Skeletal muscle tissue (tissue), 3 donors: ENCODE measurements at regions not wholly inside any gene's neighbourhood (a gene's known extent, or its start where the extent isn't known, plus 50 kb on each side); places are given as distances from the start of the nearest gene placed in this dataset.

Experiments
- H3K27ac ChIP-seq: one replicate; pipeline ENCODE4 v1.7.0; 2013; ENCODE audit warnings: mild to moderate bottlenecking, low read depth, low read length, inconsistent platforms
- H3K27me3 ChIP-seq, 3 donors: one replicate each; pipeline ENCODE4 v1.7.0; 2013; ENCODE audit warnings: low read length in 3 of 3; ENCODE audit not compliant: control insufficient read depth in 3 of 3, insufficient read depth in 3 of 3
- H3K36me3 ChIP-seq, 3 donors: one replicate each; pipeline ENCODE4 v1.7.0; 2013; ENCODE audit warnings: low read length in 3 of 3; ENCODE audit not compliant: control insufficient read depth in 3 of 3, insufficient read depth in 3 of 3
- H3K4me1 ChIP-seq, 3 donors: one replicate each; pipeline ENCODE4 v1.7.0; 2013; ENCODE audit warnings: low read length in 3 of 3, mild to moderate bottlenecking in 3 of 3; ENCODE audit not compliant: control insufficient read depth in 3 of 3, insufficient read depth in 3 of 3
- H3K4me3 ChIP-seq, 3 donors: one replicate each; pipeline ENCODE4 v1.7.0; 2013; ENCODE audit warnings: low read length in 3 of 3
- H3K9ac ChIP-seq, 3 donors: one replicate each; pipeline ENCODE4 v1.7.0; 2013; ENCODE audit warnings: low read length in 3 of 3, mild to moderate bottlenecking in 3 of 3, moderate library complexity in 2 of 3, low read depth in 1 of 3
- H3K9me3 ChIP-seq, 3 donors: one replicate each; pipeline ENCODE4 v1.7.0; 2013; ENCODE audit warnings: low read length in 3 of 3; ENCODE audit not compliant: control insufficient read depth in 3 of 3
- donor health status: Osteomylitis.

- H3K4me3 ChIP-seq = no peak overlapping the region
Observed at GRCh38 chr3:5290915-5291314, 103.4 kb downstream of the EDEM1 start.

DNA sequence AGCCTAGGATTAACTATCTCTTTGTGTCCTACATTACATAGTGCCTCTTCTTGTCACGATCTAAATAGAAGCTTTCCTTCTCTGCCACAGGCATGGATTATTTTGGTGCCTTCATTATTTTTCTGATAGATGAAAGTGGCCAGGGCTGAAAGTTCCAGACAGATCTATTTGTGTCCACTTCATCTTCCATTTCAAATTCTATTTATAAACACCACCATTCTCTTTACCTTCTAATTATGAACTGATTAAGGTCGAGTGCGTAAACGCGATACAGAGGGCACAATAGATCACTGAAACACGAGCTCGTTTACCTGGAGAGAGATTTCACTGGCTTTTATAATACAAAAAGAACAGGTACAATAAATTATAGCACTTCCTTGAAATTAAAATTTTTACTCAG is 105.0 kb downstream of the EDEM1 start:
- Histone ChIP-seq H3K9me3 (peaks cover 0 to 2% (median 0%) of the 10 kb centered on the region in 3 donors), H3K27ac (no peak overlapping the region), H3K4me1 (no peaks in the 10 kb centered on the region), H3K36me3 (no peaks in the 10 kb centered on the region), H3K27me3 (no peaks in the 10 kb centered on the region), H3K9ac (no peak overlapping the region), H3K4me3 (no peak overlapping the region)

More at GRCh38 chr3:5290915-5291314, 103.4 kb downstream of the EDEM1 start:
- H3K9me3 ChIP-seq = peaks cover 0 to 2% (median 0%) of the 10 kb centered on the region in 3 donors
- H3K36me3 ChIP-seq = no peaks in the 10 kb centered on the region
- H3K9ac ChIP-seq = no peak overlapping the region
- no peaks in the 10 kb centered on the region for H3K27me3 ChIP-seq
- H3K27ac ChIP-seq = no peak overlapping the region
- H3K4me1 ChIP-seq = no peaks in the 10 kb centered on the region

DNA sequence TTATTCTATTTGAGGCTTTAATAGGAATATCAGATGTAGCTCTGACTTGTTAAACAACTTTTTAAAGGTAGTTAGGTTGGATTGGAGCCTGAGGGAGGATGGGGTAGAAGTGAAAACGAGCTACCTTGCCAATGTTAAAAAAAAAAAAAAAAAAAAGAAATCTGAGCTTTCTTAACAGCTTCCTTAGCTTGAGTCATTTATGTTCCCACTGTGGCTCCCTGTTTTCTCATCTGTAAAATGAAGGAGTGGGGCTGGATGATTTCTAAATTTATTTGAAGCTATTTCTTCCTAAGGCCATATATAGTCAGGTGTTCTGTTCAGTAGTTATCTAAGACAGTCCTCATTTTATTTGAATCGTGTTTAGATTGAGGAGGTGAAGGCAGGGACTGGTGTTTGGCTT is 105.7 kb downstream of the EDEM1 start:
- no peak overlapping the region for H3K4me3 ChIP-seq
- no peak overlapping the region for H3K27ac ChIP-seq
- no peaks in the 10 kb centered on the region for H3K9me3 ChIP-seq
- no peaks in the 10 kb centered on the region for H3K36me3 ChIP-seq
- H3K9ac ChIP-seq = no peak overlapping the region
- no peaks in the 10 kb centered on the region for H3K4me1 ChIP-seq
- no peaks in the 10 kb centered on the region for H3K27me3 ChIP-seq

DNA sequence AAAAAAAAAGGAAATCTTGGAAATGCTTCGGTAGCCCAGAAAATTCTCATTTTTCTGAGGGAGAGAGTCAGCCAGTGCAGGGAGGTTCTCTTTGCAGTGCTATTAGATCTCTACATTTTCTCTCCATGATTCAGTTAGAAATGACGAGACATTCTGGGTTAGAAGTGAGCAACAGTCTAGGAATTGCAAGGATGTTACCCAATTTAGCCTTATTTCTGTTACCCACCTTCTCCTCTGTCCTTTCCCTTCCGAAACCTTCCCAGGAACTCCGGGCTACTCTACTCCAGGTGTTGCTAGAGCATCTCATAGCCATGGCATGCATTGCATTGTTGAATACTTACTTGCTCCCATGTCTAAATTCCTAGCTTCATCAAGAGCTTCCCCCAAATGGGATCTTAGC is 106.8 kb downstream of the EDEM1 start:
- Histone ChIP-seq H3K27ac (no peak overlapping the region), H3K9me3 (no peaks in the 10 kb centered on the region), H3K9ac (no peak overlapping the region)

DNA sequence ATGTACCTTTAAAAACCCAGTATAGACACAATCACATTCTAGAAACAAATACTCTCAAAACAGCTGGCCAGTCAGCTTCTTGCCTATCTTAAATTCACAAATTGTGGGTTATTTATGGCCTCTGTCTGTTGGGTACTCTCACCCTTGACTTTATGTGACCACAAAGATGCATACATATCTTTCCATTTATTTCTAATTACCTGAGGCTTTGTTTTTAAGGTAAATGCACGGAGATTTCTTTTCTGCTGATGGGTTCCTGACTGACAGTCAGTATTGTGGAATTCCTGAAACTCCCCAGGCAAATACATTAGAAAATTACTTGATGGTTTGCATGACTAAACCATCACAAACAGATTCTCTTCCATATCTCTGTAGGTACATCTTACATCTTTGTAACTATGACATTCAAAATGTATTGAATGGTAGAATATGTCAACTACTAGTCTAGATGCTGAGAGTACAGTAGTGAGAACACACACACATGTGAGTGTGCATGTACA is 107.7 kb downstream of the EDEM1 start:
- Histone ChIP-seq H3K36me3 (no peaks in the 10 kb centered on the region), H3K4me1 (no peaks in the 10 kb centered on the region), H3K27me3 (no peaks in the 10 kb centered on the region), H3K9me3 (no peaks in the 10 kb centered on the region), H3K27ac (no peak overlapping the region), H3K4me3 (no peak overlapping the region), H3K9ac (no peak overlapping the region)

More for the DNA sequence above, 106.8 kb downstream of the EDEM1 start:
- H3K4me3 ChIP-seq = no peak overlapping the region
- H3K4me1 ChIP-seq = no peaks in the 10 kb centered on the region
- no peaks in the 10 kb centered on the region for H3K27me3 ChIP-seq
- no peaks in the 10 kb centered on the region for H3K36me3 ChIP-seq

DNA sequence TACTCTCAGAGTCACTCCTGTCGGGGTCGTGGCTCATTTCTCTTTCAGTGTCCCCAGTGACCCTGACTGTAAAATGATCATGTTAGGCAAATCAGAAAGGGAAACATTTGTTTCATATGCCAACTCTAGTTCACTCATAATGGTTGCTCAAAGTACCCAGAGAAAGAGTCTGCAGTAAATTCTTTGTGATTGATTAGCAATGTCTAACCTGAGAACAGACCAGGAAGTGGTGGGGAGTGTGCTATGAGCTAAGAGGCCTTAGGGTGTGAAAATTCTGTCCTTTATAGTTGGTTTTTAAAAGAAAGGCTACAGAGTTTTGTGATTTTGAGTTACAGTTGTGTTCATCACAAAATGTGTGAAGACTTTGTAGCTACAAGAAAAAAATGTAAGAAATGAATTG is 108.9 kb downstream of the EDEM1 start:
- Histone ChIP-seq H3K4me3 (no peak overlapping the region), H3K27me3 (no peaks in the 10 kb centered on the region), H3K36me3 (no peaks in the 10 kb centered on the region), H3K4me1 (no peaks in the 10 kb centered on the region), H3K9ac (no peak overlapping the region), H3K27ac (no peak overlapping the region), H3K9me3 (no peaks in the 10 kb centered on the region)

- H3K9ac ChIP-seq = no peak overlapping the region
- H3K9me3 ChIP-seq = no peaks in the 10 kb centered on the region
- peaks cover 0 to 4% (median 0%) of the 10 kb centered on the region in 3 donors for H3K4me1 ChIP-seq
- H3K27ac ChIP-seq = no peak overlapping the region
- no peaks in the 10 kb centered on the region for H3K27me3 ChIP-seq
- no peak overlapping the region for H3K4me3 ChIP-seq
- no peaks in the 10 kb centered on the region for H3K36me3 ChIP-seq
Observed at GRCh38 chr3:5297895-5298294, 110.4 kb downstream of the EDEM1 start.

DNA sequence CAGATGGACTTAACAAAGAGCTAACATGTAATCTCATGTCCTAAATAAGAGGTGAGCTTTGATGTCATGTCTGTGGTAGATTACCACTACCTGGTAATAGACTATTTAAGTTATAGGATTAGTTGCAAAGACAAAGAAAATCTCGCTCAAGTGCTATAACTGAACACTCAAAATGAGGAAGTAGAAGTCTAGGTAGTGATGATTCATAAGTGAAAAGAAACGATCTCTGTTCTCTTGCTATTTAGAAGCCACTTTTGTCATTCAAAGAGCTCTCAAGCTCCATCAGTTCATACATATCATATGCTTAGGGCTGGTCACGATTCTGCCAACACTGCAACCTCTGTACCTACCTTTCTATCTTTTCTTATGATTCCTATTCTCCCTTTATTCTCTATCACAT is 110.9 kb downstream of the EDEM1 start:
- H3K27me3 ChIP-seq = no peaks in the 10 kb centered on the region
- no peak overlapping the region for H3K9ac ChIP-seq

DNA sequence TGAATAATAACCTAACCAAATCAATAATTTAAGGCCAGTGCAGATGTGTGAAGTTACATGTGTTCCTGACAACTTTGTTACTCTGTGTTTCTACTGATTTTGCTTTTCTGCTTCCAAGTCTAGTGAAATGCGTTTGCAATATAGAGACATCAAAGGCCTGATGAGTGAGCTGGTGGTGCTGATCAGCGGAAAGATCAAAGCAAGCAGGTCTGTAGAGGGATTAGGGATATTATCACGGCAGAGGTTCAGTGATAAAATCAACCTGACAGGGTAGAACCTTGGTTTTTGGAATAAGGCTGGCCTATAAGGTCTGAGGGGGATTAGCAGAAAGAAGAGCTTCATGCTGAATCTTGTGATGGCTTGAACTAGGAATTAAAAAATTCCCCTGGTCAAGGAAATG is 111.7 kb downstream of the EDEM1 start:
- H3K27ac ChIP-seq = no peak overlapping the region
- H3K36me3 ChIP-seq = no peaks in the 10 kb centered on the region

More for the DNA sequence above, 110.9 kb downstream of the EDEM1 start:
- Histone ChIP-seq H3K36me3 (no peaks in the 10 kb centered on the region), H3K27ac (no peak overlapping the region), H3K4me3 (no peak overlapping the region), H3K9me3 (no peaks in the 10 kb centered on the region), H3K4me1 (peaks cover 0 to 4% (median 0%) of the 10 kb centered on the region in 3 donors)

DNA sequence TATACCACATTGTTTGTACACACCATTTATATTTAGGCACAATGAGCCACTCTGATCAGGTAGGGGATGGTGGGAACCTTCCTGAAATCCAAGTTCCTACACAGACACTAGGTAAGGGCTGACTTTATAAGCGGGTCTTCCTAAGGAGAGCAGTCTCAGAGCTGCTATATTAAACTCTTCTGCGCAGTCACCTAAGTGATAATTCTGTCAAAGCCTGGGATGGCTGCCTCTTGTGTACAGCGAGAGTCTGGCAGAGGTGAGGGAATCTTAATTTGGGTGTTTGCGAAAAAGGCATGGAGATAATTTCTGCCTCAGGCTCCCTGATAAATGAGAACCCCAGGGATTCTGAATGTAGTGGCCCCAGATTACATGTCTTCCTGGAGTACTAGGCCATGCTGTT is 113.1 kb downstream of the EDEM1 start:
- Histone ChIP-seq H3K9me3 (no peaks in the 10 kb centered on the region), H3K36me3 (no peaks in the 10 kb centered on the region), H3K4me1 (peaks cover 0 to 4% (median 0%) of the 10 kb centered on the region in 3 donors), H3K4me3 (no peak overlapping the region), H3K9ac (no peak overlapping the region), H3K27ac (no peak overlapping the region), H3K27me3 (no peaks in the 10 kb centered on the region)

More for the DNA sequence above, 111.7 kb downstream of the EDEM1 start:
- H3K27me3 ChIP-seq = no peaks in the 10 kb centered on the region
- H3K9ac ChIP-seq = no peak overlapping the region
- H3K4me3 ChIP-seq = no peak overlapping the region
- peaks cover 0 to 4% (median 0%) of the 10 kb centered on the region in 3 donors for H3K4me1 ChIP-seq
- no peaks in the 10 kb centered on the region for H3K9me3 ChIP-seq
